CD1c-positive myeloid dendritic cell (primary cell): ENCODE measurements at regions not wholly inside any gene's neighbourhood (a gene's known extent, or its start where the extent isn't known, plus 50 kb on each side); places are given as distances from the start of the nearest gene placed in this dataset.
A peak's percentile ranks its signal among the peaks of the same experiment; 100 is the strongest.

Experiments used
- DNase-seq: peaks from one replicate; pipeline ENCODE4 v3.0.0-alpha.2; 2016; ENCODE audit errors: extremely low spot score

- DNase-seq = no peak
Observed at GRCh38 chr5:107293541-107294210, 377.1 kb downstream of the EFNA5 start.

- DNase-seq = no peak
Observed at GRCh38 chr5:107291866-107292265, 378.9 kb downstream of the EFNA5 start.

- DNase-seq = no peak
Observed at GRCh38 chr5:107290780-107291398, 379.8 kb downstream of the EFNA5 start.

- peak; percentile 21 for DNase-seq
Observed at GRCh38 chr5:107289030-107289714, 381.6 kb downstream of the EFNA5 start.

- DNase-seq = no peak
Observed at GRCh38 chr5:107286447-107287098, 384.2 kb downstream of the EFNA5 start.

- no peak for DNase-seq
Observed at GRCh38 chr5:107285772-107286171, 385.0 kb downstream of the EFNA5 start.

- no peak for DNase-seq
Observed at GRCh38 chr5:107284822-107285525, 385.8 kb downstream of the EFNA5 start.

- no peak for DNase-seq
Observed at GRCh38 chr5:107282061-107282460, 388.7 kb downstream of the EFNA5 start.

- no peak for DNase-seq
Observed at GRCh38 chr5:107278774-107279173, 392.0 kb downstream of the EFNA5 start.

- DNase-seq = no peak
Observed at GRCh38 chr5:107277485-107278125, 393.1 kb downstream of the EFNA5 start.

GRCh38 chr5:107275333-107275732 is 395.4 kb downstream of the EFNA5 start:
- DNase-seq = no peak

- DNase-seq = no peak
Observed at GRCh38 chr5:107274571-107274970, 396.2 kb downstream of the EFNA5 start.

GRCh38 chr5:107272954-107273353 is 397.8 kb downstream of the EFNA5 start:
- DNase-seq = no peak

- no peak for DNase-seq
Observed at GRCh38 chr5:107272509-107272908, 398.2 kb downstream of the EFNA5 start.

GRCh38 chr5:107271682-107272350 is 398.9 kb downstream of the EFNA5 start:
- DNase-seq = no peak

GRCh38 chr5:107270561-107270960 is 400.2 kb downstream of the EFNA5 start:
- no peak for DNase-seq

- DNase-seq = no peak
Observed at GRCh38 chr5:107269678-107270077, 401.1 kb downstream of the EFNA5 start.

GRCh38 chr5:107269256-107269655 is 401.5 kb downstream of the EFNA5 start:
- no peak for DNase-seq

- DNase-seq = no peak
Observed at GRCh38 chr5:107268241-107268640, 402.5 kb downstream of the EFNA5 start.

- DNase-seq = no peak
Observed at GRCh38 chr5:107266100-107266499, 404.6 kb downstream of the EFNA5 start.

- no peak for DNase-seq
Observed at GRCh38 chr5:107265193-107265592, 405.5 kb downstream of the EFNA5 start.
